Calu3 (cell line): ENCODE measurements at regions not wholly inside any gene's neighbourhood (a gene's known extent, or its start where the extent isn't known, plus 50 kb on each side); places are given as distances from the start of the nearest gene placed in this dataset.

Experiments
- BruUV-seq: library from RNA; stranded (reverse); fragments of 400-500 nt; replicated peaks from 2 replicates; lab custom pipeline; 2021; lab: Mats Ljungman, UMichigan
- CTCF ChIA-PET: fragments of 300-600 bp; sonication (Branson Sonifier 250); formaldehyde crosslinking; loops from one replicate; lab custom pipeline; 2022; ENCODE audit warnings: antibody characterized with exemption; lab: Charles Lee
- DNase-seq: peaks from one replicate; pipeline ENCODE4 v3.0.0; 2022
- H3K27ac Mint-ChIP-seq: one replicate; pipeline ENCODE4 v1.8.0; 2022; ENCODE audit warnings: mixed read lengths; ENCODE audit not compliant: unreplicated experiment
- H3K27me3 Mint-ChIP-seq: one replicate; pipeline ENCODE4 v1.8.0; 2022; ENCODE audit warnings: mixed read lengths; ENCODE audit not compliant: unreplicated experiment
- H3K36me3 Mint-ChIP-seq: one replicate; pipeline ENCODE4 v1.8.0; 2022; ENCODE audit warnings: mild to moderate bottlenecking, moderate library complexity, mixed read lengths; ENCODE audit not compliant: insufficient read depth, unreplicated experiment
- H3K4me1 Mint-ChIP-seq: one replicate; pipeline ENCODE4 v1.8.0; 2022; ENCODE audit warnings: mild to moderate bottlenecking, low read depth, mixed read lengths; ENCODE audit not compliant: unreplicated experiment
- H3K4me3 Mint-ChIP-seq: one replicate; pipeline ENCODE4 v1.8.0; 2022; ENCODE audit warnings: mild to moderate bottlenecking, low read depth, moderate library complexity, mixed read lengths; ENCODE audit not compliant: unreplicated experiment
- H3K9me3 Mint-ChIP-seq: one replicate; pipeline ENCODE4 v1.8.0; 2022; ENCODE audit warnings: low read depth, mixed read lengths; ENCODE audit not compliant: unreplicated experiment
- CTCF ChIP-seq: fragments of 200-600 bp; IDR thresholded peaks from one replicate; pipeline ENCODE4 v1.8.0; 2022; ENCODE audit warnings: antibody characterized with exemption; ENCODE audit not compliant: unreplicated experiment
- intact Hi-C: fragments of 100-400 bp; cut with micrococcal nuclease; formaldehyde crosslinking; loops from one replicate; pipeline ENCODE4 v1.10.0; 2022; ENCODE audit not compliant: unreplicated experiment

GRCh38 chr14:76666746-76667145, 94.5 kb upstream of the VASH1 start:
- H3K27me3 Mint-ChIP-seq = peaks cover 47% of the 10 kb centered on the region
- no TSS peak for BruUV-seq
- H3K4me1 Mint-ChIP-seq = no peaks in the 10 kb centered on the region
- intact Hi-C loops = no loop called here
- CTCF ChIA-PET = no interaction called here
- no peak overlapping the region for H3K27ac Mint-ChIP-seq
- H3K9me3 Mint-ChIP-seq = no peaks in the 10 kb centered on the region
- TF ChIP-seq CTCF = no peak
- H3K4me3 Mint-ChIP-seq = no peak overlapping the region
- no peaks in the 10 kb centered on the region for H3K36me3 Mint-ChIP-seq
- DNase-seq = no peak

- BruUV-seq = no TSS peak
- CTCF ChIA-PET = no interaction called here
- H3K4me3 Mint-ChIP-seq = no peak overlapping the region
- intact Hi-C loops = no loop called here
- H3K36me3 Mint-ChIP-seq = no peaks in the 10 kb centered on the region
- no peaks in the 10 kb centered on the region for H3K4me1 Mint-ChIP-seq
- no peak for TF ChIP-seq CTCF
- no peak for DNase-seq
- H3K27me3 Mint-ChIP-seq = peaks cover 65% of the 10 kb centered on the region
- H3K9me3 Mint-ChIP-seq = no peaks in the 10 kb centered on the region
- no peak overlapping the region for H3K27ac Mint-ChIP-seq
These were observed 91.5 kb upstream of the VASH1 start for GRCh38 chr14:76669770-76670169.

DNA sequence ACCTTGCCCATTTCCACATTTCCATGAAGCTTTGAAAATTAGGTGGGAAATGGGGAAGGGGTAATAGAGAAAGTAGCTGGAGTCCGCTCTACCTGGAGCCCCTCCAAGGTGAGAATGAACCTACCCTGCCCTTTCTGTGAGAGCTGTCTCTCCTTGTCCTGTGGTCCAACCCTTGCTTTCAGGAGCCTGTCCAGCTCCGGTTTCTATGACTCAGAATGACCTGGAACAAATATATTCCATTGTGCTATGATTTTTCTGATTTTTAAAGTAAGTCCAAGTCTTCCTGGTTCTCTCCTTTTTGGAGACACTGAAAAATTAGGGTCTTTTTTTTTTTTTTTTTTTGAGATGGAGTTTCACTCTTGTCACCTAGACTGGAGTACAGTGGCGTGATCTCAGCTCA, 89.1 kb upstream of the VASH1 start:
- no peak for TF ChIP-seq CTCF
- no peaks in the 10 kb centered on the region for H3K9me3 Mint-ChIP-seq
- H3K4me1 Mint-ChIP-seq = no peaks in the 10 kb centered on the region
- no TSS peak for BruUV-seq
- no peaks in the 10 kb centered on the region for H3K36me3 Mint-ChIP-seq
- intact Hi-C loops = no loop called here
- H3K27me3 Mint-ChIP-seq = peaks cover 63% of the 10 kb centered on the region
- no peak for DNase-seq
- no peak overlapping the region for H3K4me3 Mint-ChIP-seq
- CTCF ChIA-PET = interaction anchor here (1.2 kb wide), 1 partner anchor 9 kb away, joined by 4 read pairs; no protein-coding TSS in a partner anchor
- no peak overlapping the region for H3K27ac Mint-ChIP-seq

DNA sequence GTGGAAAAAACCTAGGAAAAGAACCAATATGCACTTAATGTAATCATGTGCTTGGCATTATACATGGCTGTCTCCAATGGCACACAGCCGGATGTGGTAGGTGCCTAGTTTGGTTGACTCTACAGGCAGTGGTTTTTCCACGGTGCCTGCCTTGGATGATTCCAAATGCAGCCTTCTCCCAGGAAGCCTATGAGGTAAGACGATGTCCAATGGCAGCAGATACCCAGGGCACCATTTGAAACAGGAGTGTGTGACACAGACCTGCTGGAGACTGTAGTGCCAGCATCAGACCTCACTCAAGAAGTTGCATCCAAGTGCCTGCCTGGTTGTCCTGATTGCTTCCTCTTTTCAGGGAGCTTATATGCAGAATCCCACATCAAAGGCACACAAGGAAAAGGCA, 88.0 kb upstream of the VASH1 start:
- no peak for TF ChIP-seq CTCF

More for the DNA sequence above, 88.0 kb upstream of the VASH1 start:
- CTCF ChIA-PET = no interaction called here
- no peak overlapping the region for H3K27ac Mint-ChIP-seq
- no TSS peak for BruUV-seq
- H3K9me3 Mint-ChIP-seq = no peaks in the 10 kb centered on the region
- intact Hi-C loops = no loop called here
- no peak for DNase-seq
- H3K36me3 Mint-ChIP-seq = no peaks in the 10 kb centered on the region
- peaks cover 74% of the 10 kb centered on the region for H3K27me3 Mint-ChIP-seq
- H3K4me3 Mint-ChIP-seq = no peak overlapping the region
- no peaks in the 10 kb centered on the region for H3K4me1 Mint-ChIP-seq
